Transverse colon (tissue), 4 donors: ENCODE measurements at regions not wholly inside any gene's neighbourhood (a gene's known extent, or its start where the extent isn't known, plus 50 kb on each side); places are given as distances from the start of the nearest gene placed in this dataset.

Experiments
- CTCF ChIP-seq, 5 experiments: fragments of 200-600 bp in 3 of 5; fragments of 450-650 bp in 2 of 5; sonication (generic) in 3 of 5; IDR thresholded peaks; 1 replicate in 2 of 5; 2 replicates in 3 of 5; pipeline ENCODE4 v1.5.1; 2016 to 2017; ENCODE audit warnings: antibody characterized with exemption in 5 of 5, inconsistent platforms in 3 of 5, mild to moderate bottlenecking in 2 of 5, moderate library complexity in 1 of 5
- EP300 ChIP-seq: sonication (generic); formaldehyde crosslinking; IDR thresholded peaks from one replicate; pipeline ENCODE4 v1.6.1; 2017; ENCODE audit warnings: antibody characterized with exemption, low read depth
- POLR2A ChIP-seq: fragments of 450-650 bp; IDR thresholded peaks from one replicate; pipeline ENCODE4 v1.6.1; 2016; ENCODE audit warnings: antibody characterized with exemption, mild to moderate bottlenecking, moderate library complexity
- POLR2AphosphoS5 ChIP-seq, 3 donors: sonication (generic); formaldehyde crosslinking; IDR thresholded peaks; one replicate each; pipeline ENCODE4 v1.6.1; 2016; ENCODE audit warnings: antibody characterized with exemption in 3 of 3

- no peak for TF ChIP-seq POLR2A
- TF ChIP-seq CTCF (IDR thresholded peaks at IDR 0.05) = no peak
- no peak for TF ChIP-seq EP300
- TF ChIP-seq POLR2AphosphoS5 (IDR thresholded peaks at IDR 0.05) = no peak
Observed at GRCh38 chr1:239924741-239925350, 166.8 kb upstream of the FMN2 start.
